ENCODE measurements at regions not wholly inside any gene's neighbourhood (a gene's known extent, or its start where the extent isn't known, plus 50 kb on each side); places are given as distances from the start of the nearest gene placed in this dataset.

- WGBS, 2 donors (ENCODE audit: extremely low coverage in 2 of 2, insufficient read length in 2 of 2, insufficient replicate concordance in 1 of 2) = no CpG with 5 or more reads among the region's 20 CpGs
- Histone ChIP-seq H3K14ac (ENCODE audit: low read length) (peak overlapping the region; percentile 50), H3K27me3 (ENCODE audit: control insufficient read depth in 3 of 3, insufficient read depth in 3 of 3, low read depth in 1 of 3, low read length in 3 of 3) (no peaks in the 10 kb centered on the region), H3K4me1 (ENCODE audit: control insufficient read depth in 2 of 2, insufficient read depth in 1 of 2, low read depth in 1 of 2, low read length in 2 of 2) (peaks cover 0 to 7% of the 10 kb centered on the region in 2 donors), H3K4me3 (ENCODE audit: low read length in 2 of 2) (no peak overlapping the region), H3K4me2 (ENCODE audit: insufficient read depth, low read length, poor library complexity, severe bottlenecking) (peak overlapping the region; percentile 4), H3K9me3 (replicated peaks in 1 of 2; ENCODE audit: control insufficient read depth in 2 of 2, insufficient read depth in 1 of 2, low read depth in 1 of 2, low read length in 2 of 2) (peaks cover 0 to 4% of the 10 kb centered on the region in 2 donors), H2BK120ac (ENCODE audit: low read depth, low read length) (peak overlapping the region; percentile 67), H3K23ac (ENCODE audit: low read depth, low read length, poor library complexity) (peak overlapping the region; percentile 4), H3K4ac (ENCODE audit: low read length) (peak overlapping the region; percentile 23), H3K79me1 (ENCODE audit: low read depth, low read length) (no peaks in the 10 kb centered on the region), H3K36me3 (replicated peaks in 1 of 2; ENCODE audit: control insufficient read depth in 2 of 2, insufficient read depth in 2 of 2, low read length in 2 of 2) (no peaks in the 10 kb centered on the region), H3K18ac (ENCODE audit: low read length) (peak overlapping the region; percentile 88), H2BK5ac (ENCODE audit: low read length) (peak overlapping the region; percentile 53), H4K91ac (ENCODE audit: low read depth, low read length, poor library complexity) (no peak overlapping the region), H4K8ac (ENCODE audit: low read depth, low read length) (no peak overlapping the region), H2AFZ (ENCODE audit: low read length) (no peak overlapping the region), H2BK12ac (ENCODE audit: low read length) (peak overlapping the region; percentile 36), H3K9ac (ENCODE audit: low read depth, low read length, poor library complexity) (no peak overlapping the region), H2AK5ac (ENCODE audit: low read depth, low read length) (peak overlapping the region; percentile 98), H3K27ac (replicated peaks; ENCODE audit: low read length) (no peak overlapping the region), H2BK15ac (ENCODE audit: low read length) (peak overlapping the region; percentile 88)
- DNase-seq (ENCODE audit: low spot score) = peak; percentile 27
Observed at GRCh38 chr7:156156734-156157408, 344.6 kb upstream of the SHH start.

DNA sequence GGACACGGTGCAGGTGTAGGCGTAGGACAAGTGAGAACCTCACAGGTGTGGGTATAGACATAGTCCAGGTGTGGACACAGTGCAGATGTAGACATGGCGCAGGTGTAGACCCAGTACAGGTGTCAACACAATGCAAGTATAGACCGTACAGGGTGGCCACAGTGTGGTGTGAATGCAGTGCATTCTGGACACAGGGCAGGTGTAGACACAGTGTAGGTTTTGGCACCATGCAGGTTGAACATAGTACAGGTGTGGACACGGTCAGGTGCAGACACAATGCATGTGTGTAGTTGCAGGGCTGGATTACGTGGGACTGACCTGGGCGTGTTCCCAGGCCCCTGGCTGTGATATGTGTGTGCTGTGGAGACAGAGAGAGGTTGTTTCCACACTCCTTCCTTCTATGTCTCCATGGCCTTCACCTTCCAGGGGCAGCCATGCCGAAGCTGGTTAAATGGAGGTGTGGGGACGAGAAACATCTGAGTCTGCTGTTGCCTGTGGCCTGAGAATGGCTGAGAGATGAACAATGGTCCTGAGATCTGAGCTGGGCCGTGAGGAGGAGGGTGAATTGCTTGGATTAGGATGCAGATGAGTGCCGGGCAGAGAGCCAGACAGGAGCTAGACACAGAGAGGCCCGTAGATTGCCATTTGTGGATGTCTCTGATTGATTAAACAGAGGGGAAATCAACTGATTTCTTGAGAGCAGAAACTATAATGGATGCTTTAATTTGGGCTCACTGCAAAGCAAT, 343.9 kb upstream of the SHH start:
- Histone ChIP-seq H4K8ac (ENCODE audit: low read depth, low read length) (no peak overlapping the region), H2BK120ac (ENCODE audit: low read depth, low read length) (no peak overlapping the region), H3K9me3 (replicated peaks in 1 of 2; ENCODE audit: control insufficient read depth in 2 of 2, insufficient read depth in 1 of 2, low read depth in 1 of 2, low read length in 2 of 2) (peaks cover 0 to 4% of the 10 kb centered on the region in 2 donors), H3K23ac (ENCODE audit: low read depth, low read length, poor library complexity) (no peak overlapping the region), H2BK5ac (ENCODE audit: low read length) (no peak overlapping the region), H2BK15ac (ENCODE audit: low read length) (no peak overlapping the region), H3K4me2 (ENCODE audit: insufficient read depth, low read length, poor library complexity, severe bottlenecking) (no peak overlapping the region), H3K27ac (replicated peaks; ENCODE audit: low read length) (no peak overlapping the region), H3K36me3 (replicated peaks in 1 of 2; ENCODE audit: control insufficient read depth in 2 of 2, insufficient read depth in 2 of 2, low read length in 2 of 2) (no peaks in the 10 kb centered on the region), H3K4me1 (ENCODE audit: control insufficient read depth in 2 of 2, insufficient read depth in 1 of 2, low read depth in 1 of 2, low read length in 2 of 2) (peaks cover 0 to 8% of the 10 kb centered on the region in 2 donors), H2AFZ (ENCODE audit: low read length) (no peak overlapping the region), H3K14ac (ENCODE audit: low read length) (no peak overlapping the region), H3K4ac (ENCODE audit: low read length) (no peak overlapping the region), H3K18ac (ENCODE audit: low read length) (peak overlapping the region; percentile 5), H2AK5ac (ENCODE audit: low read depth, low read length) (no peak overlapping the region), H2BK12ac (ENCODE audit: low read length) (no peak overlapping the region), H3K4me3 (ENCODE audit: low read length in 2 of 2) (no peak overlapping the region), H3K9ac (ENCODE audit: low read depth, low read length, poor library complexity) (no peak overlapping the region), H4K91ac (ENCODE audit: low read depth, low read length, poor library complexity) (no peak overlapping the region), H3K79me1 (ENCODE audit: low read depth, low read length) (no peaks in the 10 kb centered on the region), H3K27me3 (ENCODE audit: control insufficient read depth in 3 of 3, insufficient read depth in 3 of 3, low read depth in 1 of 3, low read length in 3 of 3) (no peaks in the 10 kb centered on the region)
- DNase-seq (ENCODE audit: low spot score) = no peak
- no CpG with 5 or more reads among the region's 12 CpGs for WGBS, 2 donors (ENCODE audit: extremely low coverage in 2 of 2, insufficient read length in 2 of 2, insufficient replicate concordance in 1 of 2)

GRCh38 chr7:156153590-156153989, 341.3 kb upstream of the SHH start:
- H2BK12ac ChIP-seq (ENCODE audit: low read length) = no peak overlapping the region
- no peak overlapping the region for H4K91ac ChIP-seq (ENCODE audit: low read depth, low read length, poor library complexity)
- no peak overlapping the region for H2BK15ac ChIP-seq (ENCODE audit: low read length)
- H3K4me1 ChIP-seq (ENCODE audit: control insufficient read depth in 2 of 2, insufficient read depth in 1 of 2, low read depth in 1 of 2, low read length in 2 of 2) = peaks cover 0 to 10% of the 10 kb centered on the region in 2 donors
- H3K23ac ChIP-seq (ENCODE audit: low read depth, low read length, poor library complexity) = no peak overlapping the region
- H3K36me3 ChIP-seq (replicated peaks in 1 of 2; ENCODE audit: control insufficient read depth in 2 of 2, insufficient read depth in 2 of 2, low read length in 2 of 2) = no peaks in the 10 kb centered on the region
- H2BK5ac ChIP-seq (ENCODE audit: low read length) = no peak overlapping the region
- H3K9me3 ChIP-seq (replicated peaks in 1 of 2; ENCODE audit: control insufficient read depth in 2 of 2, insufficient read depth in 1 of 2, low read depth in 1 of 2, low read length in 2 of 2) = peaks cover 0 to 4% of the 10 kb centered on the region in 2 donors
- H3K18ac ChIP-seq (ENCODE audit: low read length) = peak overlapping the region; percentile 63
- H2AFZ ChIP-seq (ENCODE audit: low read length) = no peak overlapping the region
- H3K14ac ChIP-seq (ENCODE audit: low read length) = no peak overlapping the region
- WGBS, 2 donors (ENCODE audit: extremely low coverage in 2 of 2, insufficient read length in 2 of 2, insufficient replicate concordance in 1 of 2) = no CpG with 5 or more reads among the region's 8 CpGs
- no peak overlapping the region for H3K9ac ChIP-seq (ENCODE audit: low read depth, low read length, poor library complexity)
- H3K4me2 ChIP-seq (ENCODE audit: insufficient read depth, low read length, poor library complexity, severe bottlenecking) = no peak overlapping the region
- H4K8ac ChIP-seq (ENCODE audit: low read depth, low read length) = no peak overlapping the region
- H3K27me3 ChIP-seq (ENCODE audit: control insufficient read depth in 3 of 3, insufficient read depth in 3 of 3, low read depth in 1 of 3, low read length in 3 of 3) = no peaks in the 10 kb centered on the region
- no peak overlapping the region for H3K4ac ChIP-seq (ENCODE audit: low read length)
- no peaks in the 10 kb centered on the region for H3K79me1 ChIP-seq (ENCODE audit: low read depth, low read length)
- no peak overlapping the region for H3K27ac ChIP-seq (replicated peaks; ENCODE audit: low read length)
- H2AK5ac ChIP-seq (ENCODE audit: low read depth, low read length) = no peak overlapping the region
- DNase-seq (ENCODE audit: low spot score) = no peak
- no peak overlapping the region for H2BK120ac ChIP-seq (ENCODE audit: low read depth, low read length)
- peak overlapping the region in 1 of 2 donors; percentile 43 for H3K4me3 ChIP-seq (ENCODE audit: low read length in 2 of 2)

DNA sequence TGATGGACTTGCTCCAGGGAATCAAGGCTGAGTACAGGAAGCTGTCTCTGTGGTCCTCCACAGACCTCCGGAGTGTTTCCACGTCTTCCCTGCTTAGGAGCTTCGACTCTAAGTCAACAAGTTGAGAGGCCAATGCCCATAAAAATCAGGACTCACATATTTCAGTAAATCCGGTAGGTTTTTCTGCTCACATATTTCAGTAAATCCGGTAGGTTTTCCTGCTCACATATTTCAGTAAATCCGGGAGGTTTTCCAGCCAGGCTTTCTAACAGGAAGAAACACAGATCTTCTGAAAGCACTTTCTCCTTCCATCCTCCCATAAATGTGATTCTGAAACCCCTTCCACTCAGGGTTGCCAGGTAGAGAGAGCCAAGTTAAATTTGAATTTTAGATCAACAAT, 340.1 kb upstream of the SHH start:
- H3K36me3 ChIP-seq (replicated peaks in 1 of 2; ENCODE audit: control insufficient read depth in 2 of 2, insufficient read depth in 2 of 2, low read length in 2 of 2) = no peaks in the 10 kb centered on the region
- no peak overlapping the region for H2AK5ac ChIP-seq (ENCODE audit: low read depth, low read length)
- H3K9me3 ChIP-seq (replicated peaks in 1 of 2; ENCODE audit: control insufficient read depth in 2 of 2, insufficient read depth in 1 of 2, low read depth in 1 of 2, low read length in 2 of 2) = peaks cover 0 to 4% of the 10 kb centered on the region in 2 donors
- H4K8ac ChIP-seq (ENCODE audit: low read depth, low read length) = no peak overlapping the region
- no peak overlapping the region for H2BK12ac ChIP-seq (ENCODE audit: low read length)
- WGBS, 2 donors (ENCODE audit: extremely low coverage in 2 of 2, insufficient read length in 2 of 2, insufficient replicate concordance in 1 of 2) = no CpG with 5 or more reads among the region's 6 CpGs
- no peak overlapping the region for H3K4ac ChIP-seq (ENCODE audit: low read length)
- no peak for DNase-seq (ENCODE audit: low spot score)
- no peak overlapping the region for H3K4me3 ChIP-seq (ENCODE audit: low read length in 2 of 2)
- no peak overlapping the region for H2BK15ac ChIP-seq (ENCODE audit: low read length)
- H3K79me1 ChIP-seq (ENCODE audit: low read depth, low read length) = no peaks in the 10 kb centered on the region
- no peak overlapping the region for H3K18ac ChIP-seq (ENCODE audit: low read length)
- H2BK5ac ChIP-seq (ENCODE audit: low read length) = no peak overlapping the region
- no peak overlapping the region for H4K91ac ChIP-seq (ENCODE audit: low read depth, low read length, poor library complexity)
- H3K27me3 ChIP-seq (ENCODE audit: control insufficient read depth in 3 of 3, insufficient read depth in 3 of 3, low read depth in 1 of 3, low read length in 3 of 3) = no peaks in the 10 kb centered on the region
- no peak overlapping the region for H3K27ac ChIP-seq (replicated peaks; ENCODE audit: low read length)
- peaks cover 0 to 10% of the 10 kb centered on the region in 2 donors for H3K4me1 ChIP-seq (ENCODE audit: control insufficient read depth in 2 of 2, insufficient read depth in 1 of 2, low read depth in 1 of 2, low read length in 2 of 2)
- H3K14ac ChIP-seq (ENCODE audit: low read length) = no peak overlapping the region
- no peak overlapping the region for H2AFZ ChIP-seq (ENCODE audit: low read length)
- no peak overlapping the region for H2BK120ac ChIP-seq (ENCODE audit: low read depth, low read length)
- H3K23ac ChIP-seq (ENCODE audit: low read depth, low read length, poor library complexity) = no peak overlapping the region
- H3K4me2 ChIP-seq (ENCODE audit: insufficient read depth, low read length, poor library complexity, severe bottlenecking) = no peak overlapping the region
- no peak overlapping the region for H3K9ac ChIP-seq (ENCODE audit: low read depth, low read length, poor library complexity)
